Activated B cell treated with CpG ODN at 0.5 μM for 24 hours (primary cell): ENCODE measurements at regions not wholly inside any gene's neighbourhood (a gene's known extent, or its start where the extent isn't known, plus 50 kb on each side); places are given as distances from the start of the nearest gene placed in this dataset.

Experiments
- ATAC-seq: fragments of 200-7000 bp; cut with Tn5 transposase; one replicate; pipeline ENCODE4 v1.10.0; 2021; ENCODE audit warnings: low read depth, mild to moderate bottlenecking, moderate library complexity
- CTCF ChIA-PET: fragments of 350-600 bp; sonication (Branson Sonifier 250); formaldehyde crosslinking; loops from one replicate; lab custom pipeline; 2021; ENCODE audit warnings: antibody characterized with exemption; lab: Charles Lee
- POLR2A ChIA-PET: fragments of 350-600 bp; sonication (Branson Sonifier 250); formaldehyde crosslinking; loops from one replicate; lab custom pipeline; 2021; ENCODE audit warnings: antibody characterized with exemption; lab: Charles Lee
- DNase-seq: peaks from one replicate; pipeline ENCODE4 v3.0.0; 2022
- H3K27ac Mint-ChIP-seq: one replicate; pipeline ENCODE4 v1.8.0; 2020; ENCODE audit warnings: mixed read lengths
- H3K27me3 Mint-ChIP-seq: one replicate; pipeline ENCODE4 v1.8.0; 2021; ENCODE audit warnings: mixed read lengths
- H3K36me3 Mint-ChIP-seq: one replicate; pipeline ENCODE4 v1.8.0; 2021; ENCODE audit warnings: low read depth, mixed read lengths
- H3K4me1 Mint-ChIP-seq: one replicate; pipeline ENCODE4 v1.8.0; 2021; ENCODE audit warnings: mixed read lengths
- H3K4me3 Mint-ChIP-seq: one replicate; pipeline ENCODE4 v1.8.0; 2020; ENCODE audit warnings: mild to moderate bottlenecking, mixed read lengths
- H3K9me3 Mint-ChIP-seq: one replicate; pipeline ENCODE4 v1.8.0; 2020; ENCODE audit warnings: mixed read lengths
- intact Hi-C: fragments of 100-400 bp; cut with micrococcal nuclease; formaldehyde crosslinking; loops from one replicate; pipeline ENCODE4 v1.15.1; 2024
- TF ChIP-seq, protein P1 (sequence below): fragments of 200-600 bp; IDR thresholded peaks from one replicate; pipeline ENCODE4 v1.8.0; 2022; ENCODE audit warnings: antibody characterized with exemption, mild to moderate bottlenecking

DNA sequence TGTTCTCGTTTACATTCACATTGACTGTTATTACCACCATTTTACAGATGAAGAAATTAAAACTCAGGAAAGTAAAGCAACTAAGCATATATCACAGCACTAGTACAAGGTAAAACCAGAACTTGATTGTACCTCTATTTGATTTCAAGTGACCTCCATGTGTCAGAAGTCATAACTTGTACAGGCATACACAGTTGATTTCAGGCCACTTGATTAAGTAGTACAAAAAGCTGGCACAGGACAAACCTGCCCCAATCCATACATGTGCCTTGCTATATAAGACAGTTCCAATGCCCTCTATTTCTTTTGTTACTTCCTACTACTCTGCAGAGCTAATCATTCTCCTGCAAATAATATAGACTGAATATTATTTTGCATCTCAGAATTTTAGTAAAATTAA, 58.8 kb upstream of the VGLL2 start:
- Mint-ChIP-seq H3K27ac (no peak overlapping the region), H3K4me1 (no peaks in the 10 kb centered on the region), H3K36me3 (no peaks in the 10 kb centered on the region), H3K9me3 (no peaks in the 10 kb centered on the region), H3K4me3 (no peak overlapping the region), H3K27me3 (no peaks in the 10 kb centered on the region)
- TF ChIP-seq, protein P1, sequence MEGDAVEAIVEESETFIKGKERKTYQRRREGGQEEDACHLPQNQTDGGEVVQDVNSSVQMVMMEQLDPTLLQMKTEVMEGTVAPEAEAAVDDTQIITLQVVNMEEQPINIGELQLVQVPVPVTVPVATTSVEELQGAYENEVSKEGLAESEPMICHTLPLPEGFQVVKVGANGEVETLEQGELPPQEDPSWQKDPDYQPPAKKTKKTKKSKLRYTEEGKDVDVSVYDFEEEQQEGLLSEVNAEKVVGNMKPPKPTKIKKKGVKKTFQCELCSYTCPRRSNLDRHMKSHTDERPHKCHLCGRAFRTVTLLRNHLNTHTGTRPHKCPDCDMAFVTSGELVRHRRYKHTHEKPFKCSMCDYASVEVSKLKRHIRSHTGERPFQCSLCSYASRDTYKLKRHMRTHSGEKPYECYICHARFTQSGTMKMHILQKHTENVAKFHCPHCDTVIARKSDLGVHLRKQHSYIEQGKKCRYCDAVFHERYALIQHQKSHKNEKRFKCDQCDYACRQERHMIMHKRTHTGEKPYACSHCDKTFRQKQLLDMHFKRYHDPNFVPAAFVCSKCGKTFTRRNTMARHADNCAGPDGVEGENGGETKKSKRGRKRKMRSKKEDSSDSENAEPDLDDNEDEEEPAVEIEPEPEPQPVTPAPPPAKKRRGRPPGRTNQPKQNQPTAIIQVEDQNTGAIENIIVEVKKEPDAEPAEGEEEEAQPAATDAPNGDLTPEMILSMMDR: no peak
- ATAC-seq (no peak), DNase-seq (no peak)
- ChIA-PET POLR2A (no interaction called here), CTCF (no interaction called here)
- intact Hi-C loops: no loop called here

GRCh38 chr6:117206944-117207687, 58.2 kb upstream of the VGLL2 start:
- Mint-ChIP-seq H3K9me3 (no peaks in the 10 kb centered on the region), H3K4me3 (no peak overlapping the region), H3K36me3 (no peaks in the 10 kb centered on the region), H3K27me3 (no peaks in the 10 kb centered on the region), H3K27ac (no peak overlapping the region), H3K4me1 (no peaks in the 10 kb centered on the region)
- TF ChIP-seq, protein P1: no peak
- ATAC-seq (no peak), DNase-seq (no peak)
- ChIA-PET POLR2A (no interaction called here), CTCF (no interaction called here)
- intact Hi-C loops: no loop called here

GRCh38 chr6:117210279-117210678, 55.1 kb upstream of the VGLL2 start:
- no peak for ATAC-seq
- no peaks in the 10 kb centered on the region for H3K9me3 Mint-ChIP-seq
- ChIA-PET POLR2A (no interaction called here), CTCF (no interaction called here)
- no peak overlapping the region for H3K27ac Mint-ChIP-seq
- intact Hi-C loops: no loop called here
- no peaks in the 10 kb centered on the region for H3K27me3 Mint-ChIP-seq
- no peak for DNase-seq
- H3K36me3 Mint-ChIP-seq: no peaks in the 10 kb centered on the region
- no peak overlapping the region for H3K4me3 Mint-ChIP-seq
- no peaks in the 10 kb centered on the region for H3K4me1 Mint-ChIP-seq
- TF ChIP-seq, protein P1: no peak

DNA sequence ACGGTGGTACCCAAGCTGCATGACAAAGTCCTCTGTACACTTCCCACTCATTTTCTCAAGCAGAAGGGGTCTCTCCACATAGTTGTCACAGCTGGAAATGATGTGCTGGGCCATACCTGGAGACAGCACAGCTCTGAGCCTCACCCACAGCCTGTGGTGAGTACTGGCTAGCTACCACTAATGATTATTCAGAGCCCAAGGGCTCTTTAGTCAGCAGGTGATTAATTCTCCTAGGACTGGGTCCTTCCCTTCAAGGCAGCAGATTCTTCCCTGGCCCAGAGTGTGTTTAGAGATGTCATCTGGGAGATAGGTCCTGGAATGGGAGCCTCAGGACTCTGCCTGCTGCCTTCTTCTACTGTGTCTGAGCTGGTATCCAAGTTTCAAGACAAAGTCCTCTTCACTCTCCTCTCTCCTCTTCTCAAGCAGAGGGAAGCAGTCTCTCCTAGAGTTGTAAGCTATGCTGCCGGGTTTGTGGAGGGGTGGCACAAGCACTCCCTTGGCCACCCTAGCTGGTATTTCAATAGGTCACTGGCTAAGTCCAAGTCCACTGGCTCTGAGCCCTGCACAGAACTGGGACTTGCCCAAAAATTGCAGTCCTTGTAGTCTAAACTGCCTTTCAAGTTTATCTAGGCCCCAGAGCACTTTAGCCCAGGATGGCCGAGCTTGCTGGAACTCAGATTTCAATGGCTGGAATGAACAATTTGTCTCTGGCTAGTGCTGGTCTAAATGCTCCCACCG, 49.8 kb upstream of the VGLL2 start:
- intact Hi-C loops: no loop called here
- CTCF ChIA-PET: no interaction called here

More for the DNA sequence above, 49.8 kb upstream of the VGLL2 start:
- Mint-ChIP-seq H3K36me3 (no peaks in the 10 kb centered on the region), H3K27me3 (no peaks in the 10 kb centered on the region), H3K27ac (no peak overlapping the region), H3K9me3 (no peaks in the 10 kb centered on the region), H3K4me1 (no peaks in the 10 kb centered on the region), H3K4me3 (no peak overlapping the region)
- TF ChIP-seq, protein P1: no peak
- POLR2A ChIA-PET: no interaction called here
- ATAC-seq: no peak
- no peak for DNase-seq
